ENCODE measurements at regions not wholly inside any gene's neighbourhood (a gene's known extent, or its start where the extent isn't known, plus 50 kb on each side); places are given as distances from the start of the nearest gene placed in this dataset.

DNA sequence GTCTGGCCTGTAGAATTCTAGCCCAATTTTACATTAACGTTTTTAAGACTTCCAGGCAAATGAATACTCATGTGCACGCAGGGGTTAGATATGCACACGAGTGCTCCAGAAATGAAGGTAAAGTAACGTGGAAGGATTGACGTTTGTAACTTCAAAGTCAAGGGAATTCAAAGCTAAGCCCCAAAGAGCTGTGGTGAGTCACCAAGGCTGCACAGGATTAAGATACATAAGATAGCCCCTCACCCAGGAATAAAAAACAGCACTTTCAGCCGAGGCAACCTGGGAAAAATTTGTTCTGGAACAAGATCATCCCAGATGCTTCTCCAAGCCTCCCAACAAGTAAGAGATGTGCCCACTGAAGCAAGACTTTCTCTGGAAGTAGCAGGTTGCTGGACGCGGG is 259.6 kb upstream of the PLXNA2 start:
- no peak for TF ChIP-seq EP300 (IDR thresholded peaks at IDR 0.05)
- TF ChIP-seq, protein P1, sequence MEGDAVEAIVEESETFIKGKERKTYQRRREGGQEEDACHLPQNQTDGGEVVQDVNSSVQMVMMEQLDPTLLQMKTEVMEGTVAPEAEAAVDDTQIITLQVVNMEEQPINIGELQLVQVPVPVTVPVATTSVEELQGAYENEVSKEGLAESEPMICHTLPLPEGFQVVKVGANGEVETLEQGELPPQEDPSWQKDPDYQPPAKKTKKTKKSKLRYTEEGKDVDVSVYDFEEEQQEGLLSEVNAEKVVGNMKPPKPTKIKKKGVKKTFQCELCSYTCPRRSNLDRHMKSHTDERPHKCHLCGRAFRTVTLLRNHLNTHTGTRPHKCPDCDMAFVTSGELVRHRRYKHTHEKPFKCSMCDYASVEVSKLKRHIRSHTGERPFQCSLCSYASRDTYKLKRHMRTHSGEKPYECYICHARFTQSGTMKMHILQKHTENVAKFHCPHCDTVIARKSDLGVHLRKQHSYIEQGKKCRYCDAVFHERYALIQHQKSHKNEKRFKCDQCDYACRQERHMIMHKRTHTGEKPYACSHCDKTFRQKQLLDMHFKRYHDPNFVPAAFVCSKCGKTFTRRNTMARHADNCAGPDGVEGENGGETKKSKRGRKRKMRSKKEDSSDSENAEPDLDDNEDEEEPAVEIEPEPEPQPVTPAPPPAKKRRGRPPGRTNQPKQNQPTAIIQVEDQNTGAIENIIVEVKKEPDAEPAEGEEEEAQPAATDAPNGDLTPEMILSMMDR (IDR thresholded peaks at IDR 0.05): no peak
- TF ChIP-seq POLR2AphosphoS5 (IDR thresholded peaks at IDR 0.05): no peak
- no peak for TF ChIP-seq POLR2A (IDR thresholded peaks at IDR 0.05)
